OCI-LY3 (cell line): ENCODE measurements at regions not wholly inside any gene's neighbourhood (a gene's known extent, or its start where the extent isn't known, plus 50 kb on each side); places are given as distances from the start of the nearest gene placed in this dataset.

Source experiments
- H2AFZ ChIP-seq: fragments of 200-600, 300-600 bp; shearing (Covaris generic); 2 replicates; pipeline ENCODE4 v1.6.0; 2014; ENCODE audit warnings: antibody characterized with exemption, low read depth, low read length
- H3K27ac ChIP-seq: fragments of 200-600, 300-600 bp; sonication (generic); 2 replicates; pipeline ENCODE4 v1.5.1; 2014; ENCODE audit warnings: mild to moderate bottlenecking, low read length, moderate library complexity, mixed read lengths
- H3K27me3 ChIP-seq: fragments of 200-600, 300-600 bp; sonication (generic); 2 replicates; pipeline ENCODE4 v1.6.1; 2014; ENCODE audit warnings: low read depth, low read length, mixed read lengths
- H3K36me3 ChIP-seq: fragments of 200-600, 300-600 bp; sonication (generic); replicated peaks from 2 replicates; pipeline ENCODE3; 2014; ENCODE audit warnings: low read depth, low read length, mixed read lengths
- H3K4me1 ChIP-seq: fragments of 300-600, 200-600 bp; sonication (generic); 2 replicates; pipeline ENCODE4 v1.6.1; 2014; ENCODE audit warnings: low read length, mixed read lengths
- H3K4me2 ChIP-seq: fragments of 200-600, 300-600 bp; sonication (generic); 2 replicates; pipeline ENCODE4 v1.6.1; 2014; ENCODE audit warnings: low read length, mixed read lengths
- H3K4me3 ChIP-seq: fragments of 300-600, 200-600 bp; sonication (generic); 2 replicates; pipeline ENCODE4 v1.5.1; 2014; ENCODE audit warnings: antibody characterized with exemption, mild to moderate bottlenecking, low read length, moderate library complexity
- H3K79me2 ChIP-seq: fragments of 300-600, 200-600 bp; shearing (Covaris generic); 2 replicates; pipeline ENCODE4 v1.6.1; 2014; ENCODE audit warnings: mild to moderate bottlenecking, low read length, mixed read lengths
- H3K9ac ChIP-seq: fragments of 300-600, 200-600 bp; shearing (Covaris generic); 2 replicates; pipeline ENCODE4 v1.6.0; 2014; ENCODE audit warnings: mild to moderate bottlenecking, low read length, moderate library complexity
- H3K9me3 ChIP-seq: fragments of 200-600, 300-600 bp; shearing (Covaris generic); 2 replicates; pipeline ENCODE4 v1.6.1; 2014; ENCODE audit warnings: low read length, mixed read lengths; ENCODE audit not compliant: insufficient read depth
- H4K20me1 ChIP-seq: fragments of 200-600, 300-600 bp; sonication (generic); 2 replicates; pipeline ENCODE4 v1.6.1; 2016; ENCODE audit warnings: low read length, mixed read lengths; ENCODE audit not compliant: insufficient read depth
- EZH2phosphoT487 ChIP-seq: fragments of 200-600 bp; shearing (Covaris generic); IDR thresholded peaks from 2 replicates; pipeline ENCODE4 v1.6.1; 2018; ENCODE audit warnings: antibody characterized with exemption, mixed run types, low read depth
- TF ChIP-seq, protein P1 (sequence below): fragments of 200-600, 300-600 bp; sonication (generic); IDR thresholded peaks from 2 replicates; pipeline ENCODE4 v1.5.1; 2014; ENCODE audit warnings: antibody characterized with exemption, low read length, low read depth

DNA sequence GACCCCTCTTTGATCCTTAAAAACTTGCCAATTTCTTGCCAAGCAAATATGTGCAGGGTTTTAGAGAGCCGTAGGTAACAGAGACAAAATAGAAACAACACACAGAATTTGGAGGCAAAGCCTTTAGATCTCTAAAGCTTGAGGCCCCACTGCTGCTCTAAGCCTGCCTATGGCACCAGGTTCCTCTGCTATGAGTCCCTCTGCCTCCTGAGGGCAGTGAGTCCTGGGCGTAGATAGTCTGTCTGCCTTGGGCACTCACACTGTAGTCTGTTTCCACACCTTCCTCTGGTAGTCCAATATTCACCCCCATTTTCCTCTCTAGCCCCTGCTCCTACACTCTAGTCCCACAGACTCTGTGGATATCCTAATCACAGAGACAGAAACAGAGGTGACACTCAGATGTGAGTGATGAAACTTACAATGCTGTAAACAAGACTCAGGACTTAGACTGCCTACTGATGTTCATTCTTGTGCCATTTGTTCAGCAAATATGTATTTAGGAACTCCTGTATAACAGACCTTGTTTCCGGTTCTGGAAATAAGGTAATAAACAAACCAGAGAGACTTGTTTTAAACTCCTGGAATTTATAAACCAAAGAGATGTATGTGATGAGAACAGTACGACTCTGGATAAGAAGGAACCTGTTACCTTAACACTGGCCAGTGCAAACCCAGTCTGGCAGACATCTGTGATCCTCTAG, 153.3 kb upstream of the PRSS1 start:
- H3K27ac ChIP-seq: no peak overlapping the region
- peaks cover 56% of the 10 kb centered on the region for H3K27me3 ChIP-seq
- no peaks in the 10 kb centered on the region for H3K36me3 ChIP-seq
- no peaks in the 10 kb centered on the region for H3K79me2 ChIP-seq
- H4K20me1 ChIP-seq: no peaks in the 10 kb centered on the region
- no peak overlapping the region for H3K4me2 ChIP-seq
- H3K4me1 ChIP-seq: no peaks in the 10 kb centered on the region
- H3K9ac ChIP-seq: no peak overlapping the region
- TF ChIP-seq EZH2phosphoT487: no peak
- TF ChIP-seq, protein P1, sequence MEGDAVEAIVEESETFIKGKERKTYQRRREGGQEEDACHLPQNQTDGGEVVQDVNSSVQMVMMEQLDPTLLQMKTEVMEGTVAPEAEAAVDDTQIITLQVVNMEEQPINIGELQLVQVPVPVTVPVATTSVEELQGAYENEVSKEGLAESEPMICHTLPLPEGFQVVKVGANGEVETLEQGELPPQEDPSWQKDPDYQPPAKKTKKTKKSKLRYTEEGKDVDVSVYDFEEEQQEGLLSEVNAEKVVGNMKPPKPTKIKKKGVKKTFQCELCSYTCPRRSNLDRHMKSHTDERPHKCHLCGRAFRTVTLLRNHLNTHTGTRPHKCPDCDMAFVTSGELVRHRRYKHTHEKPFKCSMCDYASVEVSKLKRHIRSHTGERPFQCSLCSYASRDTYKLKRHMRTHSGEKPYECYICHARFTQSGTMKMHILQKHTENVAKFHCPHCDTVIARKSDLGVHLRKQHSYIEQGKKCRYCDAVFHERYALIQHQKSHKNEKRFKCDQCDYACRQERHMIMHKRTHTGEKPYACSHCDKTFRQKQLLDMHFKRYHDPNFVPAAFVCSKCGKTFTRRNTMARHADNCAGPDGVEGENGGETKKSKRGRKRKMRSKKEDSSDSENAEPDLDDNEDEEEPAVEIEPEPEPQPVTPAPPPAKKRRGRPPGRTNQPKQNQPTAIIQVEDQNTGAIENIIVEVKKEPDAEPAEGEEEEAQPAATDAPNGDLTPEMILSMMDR: no peak
- no peak overlapping the region for H2AFZ ChIP-seq
- H3K4me3 ChIP-seq: no peak overlapping the region
- no peaks in the 10 kb centered on the region for H3K9me3 ChIP-seq

DNA sequence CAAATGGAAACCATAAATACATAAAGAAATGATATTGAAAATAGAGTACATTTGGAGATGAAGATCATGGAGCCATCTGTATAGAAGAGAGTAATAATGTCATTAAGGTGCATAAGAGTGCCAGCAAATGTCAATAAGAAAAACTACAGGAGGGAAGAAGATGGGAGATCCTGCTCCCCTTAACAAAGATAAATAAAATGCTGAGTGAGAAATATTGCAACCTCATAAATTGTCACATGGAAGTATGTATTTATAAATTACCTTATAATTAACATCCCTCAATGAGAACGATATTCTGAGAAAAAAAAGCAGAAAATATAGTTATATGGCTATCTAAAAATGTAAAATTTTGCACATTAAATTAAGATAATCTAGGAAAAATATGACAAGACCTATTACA, 155.2 kb upstream of the PRSS1 start:
- Histone ChIP-seq H3K4me1 (no peaks in the 10 kb centered on the region), H3K36me3 (no peaks in the 10 kb centered on the region), H2AFZ (no peak overlapping the region), H3K4me3 (no peak overlapping the region), H3K9ac (no peak overlapping the region), H3K27me3 (peaks cover 46% of the 10 kb centered on the region), H3K79me2 (no peaks in the 10 kb centered on the region), H4K20me1 (no peaks in the 10 kb centered on the region), H3K27ac (no peak overlapping the region), H3K9me3 (no peaks in the 10 kb centered on the region), H3K4me2 (no peak overlapping the region)
- TF ChIP-seq, protein P1: no peak
- TF ChIP-seq EZH2phosphoT487: no peak

- no peak overlapping the region for H3K4me2 ChIP-seq
- no peaks in the 10 kb centered on the region for H3K4me1 ChIP-seq
- no peak overlapping the region for H3K9ac ChIP-seq
- H3K79me2 ChIP-seq: no peaks in the 10 kb centered on the region
- H3K9me3 ChIP-seq: no peaks in the 10 kb centered on the region
- no peak overlapping the region for H3K27ac ChIP-seq
- H3K4me3 ChIP-seq: no peak overlapping the region
- peaks cover 43% of the 10 kb centered on the region for H3K27me3 ChIP-seq
- no peaks in the 10 kb centered on the region for H3K36me3 ChIP-seq
- H2AFZ ChIP-seq: no peak overlapping the region
- no peaks in the 10 kb centered on the region for H4K20me1 ChIP-seq
- TF ChIP-seq EZH2phosphoT487: no peak
- TF ChIP-seq, protein P1: no peak
Observed at GRCh38 chr7:142593106-142593505, 156.2 kb upstream of the PRSS1 start.

GRCh38 chr7:142592664-142593063, 156.6 kb upstream of the PRSS1 start:
- Histone ChIP-seq H3K4me2 (no peak overlapping the region), H4K20me1 (no peaks in the 10 kb centered on the region), H3K4me1 (peaks cover 3% of the 10 kb centered on the region; the same call in 1 of the 2 replicates), H3K4me3 (no peak overlapping the region), H3K9me3 (no peaks in the 10 kb centered on the region), H3K27me3 (peaks cover 38% of the 10 kb centered on the region), H3K9ac (no peak overlapping the region), H2AFZ (no peak overlapping the region), H3K79me2 (no peaks in the 10 kb centered on the region), H3K27ac (no peak overlapping the region), H3K36me3 (no peaks in the 10 kb centered on the region)
- TF ChIP-seq, protein P1: no peak
- TF ChIP-seq EZH2phosphoT487: no peak
